ENCODE measurements at regions not wholly inside any gene's neighbourhood (a gene's known extent, or its start where the extent isn't known, plus 50 kb on each side); places are given as distances from the start of the nearest gene placed in this dataset.

GRCh38 chr10:8137272-8137681 lies 82.8 kb downstream of the GATA3 start:
- TF ChIP-seq POLR2A (IDR thresholded peaks at IDR 0.05) = no peak
- TF ChIP-seq CTCF (IDR thresholded peaks at IDR 0.05) = no peak
- Histone ChIP-seq H3K27me3 (no peaks in the 10 kb centered on the region), H3K9me3 (no peaks in the 10 kb centered on the region), H3K4me3 (peak overlapping the region in 1 of 4 donors; percentile 6), H3K36me3 (no peaks in the 10 kb centered on the region), H3K4me1 (peaks cover 0 to 9% (median 0%) of the 10 kb centered on the region in 3 donors), H3K27ac (no peak overlapping the region)
- no peak for DNase-seq
- WGBS, 2 donors = 66 to 67% methylated on average over 5 to 6 of the region's 6 CpGs
- intact Hi-C loops (cut with DNase I) = no loop called here

GRCh38 chr10:8137726-8138125 lies 83.2 kb downstream of the GATA3 start:
- no peaks in the 10 kb centered on the region for H3K36me3 ChIP-seq
- DNase-seq = no peak
- TF ChIP-seq CTCF (IDR thresholded peaks at IDR 0.05) (no peak), POLR2A (IDR thresholded peaks at IDR 0.05) (no peak)
- WGBS, 2 donors = 61 to 76% methylated on average over 6 of the region's 6 CpGs
- H3K4me3 ChIP-seq = no peak overlapping the region
- intact Hi-C loops (cut with DNase I) = no loop called here
- peaks cover 0 to 4% (median 0%) of the 10 kb centered on the region in 4 donors for H3K27me3 ChIP-seq
- H3K9me3 ChIP-seq = no peaks in the 10 kb centered on the region
- H3K27ac ChIP-seq = no peak overlapping the region
- peaks cover 0 to 9% (median 0%) of the 10 kb centered on the region in 3 donors for H3K4me1 ChIP-seq

- WGBS, 2 donors = 45 to 58% methylated on average over 3 of the region's 3 CpGs
- TF ChIP-seq CTCF (IDR thresholded peaks at IDR 0.05) (no peak), POLR2A (IDR thresholded peaks at IDR 0.05) (no peak)
- Histone ChIP-seq H3K27me3 (peaks cover 0 to 7% (median 0%) of the 10 kb centered on the region in 4 donors), H3K4me3 (no peak overlapping the region), H3K36me3 (no peaks in the 10 kb centered on the region), H3K4me1 (peaks cover 0 to 9% (median 0%) of the 10 kb centered on the region in 3 donors), H3K27ac (no peak overlapping the region), H3K9me3 (no peaks in the 10 kb centered on the region)
- no peak for DNase-seq
- intact Hi-C loops (cut with DNase I) = no loop called here
Observed at GRCh38 chr10:8138471-8138870, 84.0 kb downstream of the GATA3 start.

- no peak for DNase-seq
- Histone ChIP-seq H3K27me3 (peaks cover 0 to 20% (median 0%) of the 10 kb centered on the region in 4 donors), H3K4me3 (no peak overlapping the region), H3K36me3 (no peaks in the 10 kb centered on the region), H3K27ac (no peak overlapping the region), H3K9me3 (no peaks in the 10 kb centered on the region), H3K4me1 (no peaks in the 10 kb centered on the region)
- intact Hi-C loops (cut with DNase I) = no loop called here
- no peak for TF ChIP-seq POLR2A (IDR thresholded peaks at IDR 0.05)
- TF ChIP-seq CTCF (IDR thresholded peaks at IDR 0.05) = no peak
- 67 to 92% methylated on average over 3 to 4 of the region's 4 CpGs for WGBS, 2 donors
Observed at GRCh38 chr10:8144496-8144895, 90.0 kb downstream of the GATA3 start.

- intact Hi-C loops (cut with DNase I) = no loop called here
- H3K4me3 ChIP-seq = no peak overlapping the region
- peaks cover 0 to 37% (median 0%) of the 10 kb centered on the region in 4 donors for H3K27me3 ChIP-seq
- no peaks in the 10 kb centered on the region for H3K4me1 ChIP-seq
- no peaks in the 10 kb centered on the region for H3K9me3 ChIP-seq
- H3K36me3 ChIP-seq = no peaks in the 10 kb centered on the region
- no peak overlapping the region for H3K27ac ChIP-seq
- no peak for DNase-seq
- TF ChIP-seq CTCF (IDR thresholded peaks at IDR 0.05) (no peak), POLR2A (IDR thresholded peaks at IDR 0.05) (no peak)
- 68% methylated on average over 9 of the region's 9 CpGs for whole genome bisulfite sequencing, 2 donors
Observed at GRCh38 chr10:8146650-8147049, 92.2 kb downstream of the GATA3 start.

All from esophagus squamous epithelium (tissue), 5 donors.